BJ (cell line): ENCODE measurements at regions not wholly inside any gene's neighbourhood (a gene's known extent, or its start where the extent isn't known, plus 50 kb on each side); places are given as distances from the start of the nearest gene placed in this dataset.
A peak's percentile ranks its signal among the peaks of the same experiment; 100 is the strongest.

Experiments
- CTCF ChIA-PET: fragments of 350-600 bp; formaldehyde crosslinking; extraction: SDS; loops from one replicate; lab custom pipeline; 2021; ENCODE audit warnings: antibody characterized with exemption, inconsistent platforms; lab: Yijun Ruan, JAX
- POLR2A ChIA-PET: fragments of 300-600 bp; sonication (Branson Sonifier 250); formaldehyde crosslinking; extraction: SDS; loops from one replicate; lab custom pipeline; 2021; ENCODE audit warnings: antibody characterized with exemption; lab: Charles Lee
- DNase-seq: peaks from one replicate; pipeline ENCODE4 v3.0.0-alpha.2; 2011; ENCODE audit warnings: low read depth
- H3K27me3 ChIP-seq: 2 replicates; pipeline ENCODE4 v1.6.0; 2011; ENCODE audit warnings: low read length; ENCODE audit not compliant: control insufficient read depth, insufficient read depth
- H3K36me3 ChIP-seq: 2 replicates; pipeline ENCODE4 v1.5.1; 2011; ENCODE audit warnings: low read length; ENCODE audit not compliant: control insufficient read depth, insufficient read depth
- H3K4me3 ChIP-seq: 2 replicates; pipeline ENCODE4 v1.5.1; 2011; ENCODE audit warnings: low read depth, mild to moderate bottlenecking, control low read depth, low read length
- TF ChIP-seq, protein P1 (sequence below): IDR thresholded peaks from 2 replicates; pipeline ENCODE4 v1.5.1; 2011; ENCODE audit warnings: low read depth, mild to moderate bottlenecking, control low read depth, inconsistent platforms, low read length, moderate library complexity; ENCODE audit not compliant: insufficient read depth

DNA sequence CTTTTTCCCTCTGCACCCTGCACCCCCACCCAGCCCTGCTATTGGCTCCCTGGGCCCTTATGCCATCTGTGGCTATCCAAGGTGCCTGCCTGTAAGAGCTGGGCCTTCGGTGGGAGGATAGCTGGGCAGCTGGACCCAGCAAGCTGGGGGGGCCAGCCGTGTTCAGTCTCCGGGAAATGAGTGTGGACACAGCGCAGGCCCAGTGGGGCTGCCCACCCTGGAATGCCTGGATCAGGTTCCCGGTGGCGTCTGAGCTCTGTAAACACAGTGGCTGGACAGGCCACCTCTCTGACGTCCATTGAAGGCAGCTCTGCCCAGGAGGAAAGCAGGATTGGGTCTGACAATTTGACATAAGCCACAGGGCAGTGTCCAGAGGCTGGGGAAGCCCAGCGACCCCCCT, 127.8 kb downstream of the FOXD2 start:
- ChIA-PET POLR2A (no interaction called here), CTCF (interaction anchor here (0.5 to 0.9 kb wide), 2 partner anchors 18 to 260 kb away, joined by 3 read pairs; no protein-coding TSS in a partner anchor)
- Histone ChIP-seq H3K36me3 (no peaks in the 10 kb centered on the region), H3K4me3 (no peak overlapping the region), H3K27me3 (no peaks in the 10 kb centered on the region)
- TF ChIP-seq, protein P1, sequence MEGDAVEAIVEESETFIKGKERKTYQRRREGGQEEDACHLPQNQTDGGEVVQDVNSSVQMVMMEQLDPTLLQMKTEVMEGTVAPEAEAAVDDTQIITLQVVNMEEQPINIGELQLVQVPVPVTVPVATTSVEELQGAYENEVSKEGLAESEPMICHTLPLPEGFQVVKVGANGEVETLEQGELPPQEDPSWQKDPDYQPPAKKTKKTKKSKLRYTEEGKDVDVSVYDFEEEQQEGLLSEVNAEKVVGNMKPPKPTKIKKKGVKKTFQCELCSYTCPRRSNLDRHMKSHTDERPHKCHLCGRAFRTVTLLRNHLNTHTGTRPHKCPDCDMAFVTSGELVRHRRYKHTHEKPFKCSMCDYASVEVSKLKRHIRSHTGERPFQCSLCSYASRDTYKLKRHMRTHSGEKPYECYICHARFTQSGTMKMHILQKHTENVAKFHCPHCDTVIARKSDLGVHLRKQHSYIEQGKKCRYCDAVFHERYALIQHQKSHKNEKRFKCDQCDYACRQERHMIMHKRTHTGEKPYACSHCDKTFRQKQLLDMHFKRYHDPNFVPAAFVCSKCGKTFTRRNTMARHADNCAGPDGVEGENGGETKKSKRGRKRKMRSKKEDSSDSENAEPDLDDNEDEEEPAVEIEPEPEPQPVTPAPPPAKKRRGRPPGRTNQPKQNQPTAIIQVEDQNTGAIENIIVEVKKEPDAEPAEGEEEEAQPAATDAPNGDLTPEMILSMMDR = no peak
- DNase-seq = no peak

GRCh38 chr1:47568763-47569162, 130.9 kb downstream of the FOXD2 start:
- TF ChIP-seq, protein P1 = no peak
- H3K27me3 ChIP-seq = no peaks in the 10 kb centered on the region
- ChIA-PET POLR2A (no interaction called here), CTCF (interaction anchor here (0.7 to 2.1 kb wide), 9 partner anchors 14 to 958 kb away, joined by 4 to 14 read pairs (median 4); partner anchors contain the start of gene FOXD2)
- no peak for DNase-seq
- no peak overlapping the region for H3K4me3 ChIP-seq
- no peaks in the 10 kb centered on the region for H3K36me3 ChIP-seq

GRCh38 chr1:47569261-47569660, 131.4 kb downstream of the FOXD2 start:
- Histone ChIP-seq H3K4me3 (no peak overlapping the region), H3K27me3 (no peaks in the 10 kb centered on the region), H3K36me3 (no peaks in the 10 kb centered on the region)
- TF ChIP-seq, protein P1 = no peak
- DNase-seq = no peak
- ChIA-PET POLR2A (no interaction called here), CTCF (interaction anchor here (0.6 to 2.1 kb wide), 14 partner anchors 11 to 957 kb away, joined by 3 to 14 read pairs (median 4); partner anchors contain the start of gene FOXD2)

GRCh38 chr1:47569681-47570470, 132.0 kb downstream of the FOXD2 start:
- peak; percentile 85 for DNase-seq
- Histone ChIP-seq H3K4me3 (no peak overlapping the region), H3K36me3 (no peaks in the 10 kb centered on the region), H3K27me3 (no peaks in the 10 kb centered on the region)
- POLR2A ChIA-PET = no interaction called here
- TF ChIP-seq, protein P1 = peak; percentile 76
- CTCF ChIA-PET = interaction anchor here (0.6 to 2.1 kb wide), 17 partner anchors 10 to 956 kb away, joined by 3 to 14 read pairs (median 4); partner anchors contain the start of gene FOXD2

GRCh38 chr1:47571161-47571560, 133.3 kb downstream of the FOXD2 start:
- no peak overlapping the region for H3K4me3 ChIP-seq
- H3K27me3 ChIP-seq = no peaks in the 10 kb centered on the region; the same call in 1 of the 2 replicates
- DNase-seq = no peak
- ChIA-PET CTCF (interaction anchor here (1.8 kb wide), 1 partner anchor 8 kb away, joined by 7 read pairs; no protein-coding TSS in a partner anchor), POLR2A (interaction anchor here (0.6 kb wide), 1 partner anchor 10 kb away, joined by 3 read pairs; no protein-coding TSS in a partner anchor)
- TF ChIP-seq, protein P1 = no peak
- no peaks in the 10 kb centered on the region for H3K36me3 ChIP-seq
